GM19395 (cell line): ENCODE measurements at regions not wholly inside any gene's neighbourhood (a gene's known extent, or its start where the extent isn't known, plus 50 kb on each side); places are given as distances from the start of the nearest gene placed in this dataset.

Experiments
- ATAC-seq: cut with Tn5 transposase; IDR thresholded peaks from one replicate; pipeline ENCODE4 v1.9.1; 2021; ENCODE audit warnings: mild to moderate bottlenecking, moderate library complexity; ENCODE audit not compliant: unreplicated experiment

DNA sequence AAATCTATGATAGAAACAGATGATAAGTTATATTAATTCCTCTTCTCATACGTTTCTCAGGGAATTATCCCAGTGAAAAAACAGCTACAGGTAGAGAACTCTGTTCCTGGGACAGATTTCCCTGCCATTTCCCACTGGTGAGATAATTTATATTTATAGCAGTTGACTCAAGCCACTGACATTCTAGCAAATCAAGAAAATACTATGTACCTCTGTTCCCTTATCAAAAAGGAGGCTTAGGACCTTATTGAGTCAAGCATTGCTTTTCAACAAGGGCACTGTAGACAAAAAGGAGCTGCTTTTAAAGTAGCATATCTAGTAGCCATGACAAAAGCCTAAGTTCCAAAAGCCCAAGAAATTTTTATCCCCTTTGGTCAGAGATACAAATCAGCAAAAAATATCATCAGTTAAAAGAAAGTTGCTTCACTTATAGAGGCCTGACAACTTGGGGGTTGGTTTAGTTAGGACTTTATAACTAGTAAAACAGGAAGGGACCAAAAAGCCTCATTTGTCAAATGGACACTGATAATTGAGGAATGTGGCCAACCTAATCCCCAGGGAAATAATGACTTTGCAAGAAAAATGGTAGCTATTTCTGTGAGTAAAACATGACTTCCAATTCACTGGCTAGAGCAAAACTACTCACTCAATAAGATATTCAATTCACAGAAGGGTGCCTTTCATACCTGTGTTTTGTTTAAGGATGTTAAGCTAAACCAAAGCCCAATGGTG lies 652.5 kb downstream of the SLITRK1 start:
- ATAC-seq, result no peak

DNA sequence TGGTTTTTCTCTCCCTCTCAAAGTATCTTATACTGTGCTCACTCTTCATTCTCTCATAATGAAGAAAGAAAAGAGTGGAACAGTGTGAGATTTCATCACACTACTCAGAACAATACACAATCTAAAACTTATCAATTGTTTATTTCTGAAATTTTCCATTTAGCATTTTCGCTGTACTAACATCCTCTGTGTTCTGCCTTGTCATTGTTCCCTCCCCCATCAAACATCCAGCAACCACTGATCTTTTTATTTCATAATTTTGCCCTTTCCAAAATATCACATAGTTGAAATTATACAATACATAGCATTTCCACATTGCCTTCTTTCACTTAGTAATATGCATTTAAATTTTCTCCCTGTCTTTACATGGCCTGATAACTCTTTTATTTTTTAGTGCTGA lies 658.7 kb downstream of the SLITRK1 start:
- no peak for ATAC-seq

DNA sequence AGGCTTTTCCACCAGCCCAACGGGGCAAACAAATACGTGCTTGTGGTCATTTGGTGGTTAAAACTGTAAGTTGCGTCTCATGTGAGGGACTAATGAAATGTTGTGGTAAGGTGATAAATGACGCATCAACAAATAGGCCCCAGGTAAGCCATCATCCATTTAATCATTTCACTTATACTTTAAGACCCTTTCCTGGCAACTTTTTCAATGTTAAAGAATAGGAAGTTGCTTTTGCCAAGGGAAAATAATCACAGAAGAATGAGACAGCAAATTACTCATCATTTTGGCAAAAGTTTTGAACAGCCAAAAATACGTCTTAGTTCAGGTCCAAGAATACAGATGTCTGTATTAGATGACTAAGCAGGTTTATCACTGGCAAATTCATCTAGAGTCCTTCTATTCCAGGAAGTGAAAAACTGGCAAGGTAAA lies 660.4 kb downstream of the SLITRK1 start:
- no peak for ATAC-seq

DNA sequence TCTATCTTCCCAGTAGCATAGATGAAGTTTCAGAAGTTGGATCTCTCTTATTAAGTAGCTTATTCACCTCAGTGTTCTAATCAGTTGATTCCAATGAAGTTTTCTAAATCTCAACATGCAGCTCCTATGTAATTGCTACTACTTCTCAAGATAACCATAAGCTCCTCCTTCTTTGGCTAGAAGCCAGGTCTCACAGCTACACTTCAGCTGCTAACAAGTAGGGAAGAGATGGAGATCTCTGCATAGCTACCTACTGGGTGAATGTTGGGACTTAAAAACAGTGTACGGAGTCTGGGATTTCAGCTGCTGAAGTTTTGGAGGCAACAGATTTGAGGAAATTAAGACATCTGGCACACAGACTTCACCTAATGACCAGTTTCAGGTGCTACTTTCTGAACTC lies 661.0 kb downstream of the SLITRK1 start:
- no peak for ATAC-seq

DNA sequence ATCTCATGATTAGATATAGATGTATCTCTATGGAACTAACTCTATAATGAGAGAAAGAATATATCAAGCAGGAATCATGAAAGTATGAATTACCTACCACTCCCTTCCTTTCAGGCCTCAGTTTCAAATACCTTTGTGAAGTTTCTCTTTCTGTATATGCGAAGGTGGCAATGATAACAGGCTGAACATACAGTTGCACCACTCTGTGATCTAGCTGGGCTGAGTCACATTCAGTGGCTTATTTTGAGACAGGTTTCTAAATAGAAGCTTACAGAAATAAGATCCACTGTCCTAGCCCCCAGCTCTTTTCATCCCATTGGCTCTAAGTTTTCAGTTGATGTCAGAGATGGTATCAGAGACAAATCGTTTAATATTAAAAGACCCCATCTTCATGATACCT lies 662.0 kb downstream of the SLITRK1 start:
- ATAC-seq, result no peak

DNA sequence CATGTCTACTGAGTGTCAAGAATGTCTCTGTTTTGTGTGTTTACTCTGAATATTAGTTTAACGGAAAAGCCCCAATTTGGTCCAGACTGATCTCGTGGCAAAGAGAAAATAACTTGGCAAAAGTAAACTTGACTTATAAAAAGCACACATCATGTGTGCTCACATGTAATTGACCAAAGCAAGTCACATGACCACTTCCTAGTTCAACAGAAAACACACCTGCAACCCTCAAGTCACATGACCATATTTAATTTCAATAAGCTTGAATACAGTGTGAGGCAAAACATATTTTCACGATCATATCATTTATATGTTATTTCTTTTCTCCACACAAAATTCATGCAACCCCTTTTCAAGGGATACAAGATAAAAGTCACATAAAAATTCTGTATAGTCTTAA lies 662.4 kb downstream of the SLITRK1 start:
- no peak for ATAC-seq

DNA sequence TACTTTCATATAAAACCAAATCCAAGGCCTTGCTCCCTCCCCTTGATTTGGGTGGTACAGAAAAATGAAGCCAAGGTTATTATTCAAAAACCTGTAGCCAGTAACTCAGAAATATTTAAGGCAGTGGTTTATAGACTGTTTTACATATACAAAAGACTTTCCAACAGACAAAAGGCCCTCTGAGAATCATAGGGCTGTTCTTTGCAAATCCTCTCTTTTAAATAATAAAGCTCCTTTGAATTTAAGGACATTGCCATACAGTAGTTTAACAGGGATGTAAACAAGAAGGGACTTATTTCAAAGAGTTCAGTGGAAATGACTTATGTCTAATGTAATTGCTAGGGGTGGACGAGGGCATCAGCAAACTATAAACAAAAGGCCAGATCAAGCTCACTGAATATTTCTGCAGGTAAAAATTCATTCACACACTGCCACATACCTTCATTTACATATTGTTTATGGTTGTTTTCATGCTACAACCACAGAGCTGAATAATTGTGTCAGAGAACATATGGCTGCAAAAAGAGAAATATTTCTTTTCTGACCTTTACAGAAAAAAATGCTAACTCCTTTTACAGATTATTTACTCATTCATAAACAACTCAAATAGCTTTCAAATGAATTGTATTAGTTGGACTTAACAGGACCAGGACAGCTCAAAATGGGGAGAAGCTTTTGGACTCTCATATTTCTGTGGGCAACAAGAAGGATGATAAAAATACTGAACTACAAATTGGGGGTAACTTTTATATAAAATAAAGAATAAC lies 665.6 kb downstream of the SLITRK1 start:
- no peak for ATAC-seq

GRCh38 chr13:83215627-83216026 lies 666.6 kb downstream of the SLITRK1 start:
- ATAC-seq, result no peak

GRCh38 chr13:83214452-83214851 lies 667.8 kb downstream of the SLITRK1 start:
- ATAC-seq, result no peak

- ATAC-seq, result no peak
These were observed 671.0 kb downstream of the SLITRK1 start for GRCh38 chr13:83211301-83211700.

GRCh38 chr13:83204886-83205285 lies 677.4 kb downstream of the SLITRK1 start:
- no peak for ATAC-seq

DNA sequence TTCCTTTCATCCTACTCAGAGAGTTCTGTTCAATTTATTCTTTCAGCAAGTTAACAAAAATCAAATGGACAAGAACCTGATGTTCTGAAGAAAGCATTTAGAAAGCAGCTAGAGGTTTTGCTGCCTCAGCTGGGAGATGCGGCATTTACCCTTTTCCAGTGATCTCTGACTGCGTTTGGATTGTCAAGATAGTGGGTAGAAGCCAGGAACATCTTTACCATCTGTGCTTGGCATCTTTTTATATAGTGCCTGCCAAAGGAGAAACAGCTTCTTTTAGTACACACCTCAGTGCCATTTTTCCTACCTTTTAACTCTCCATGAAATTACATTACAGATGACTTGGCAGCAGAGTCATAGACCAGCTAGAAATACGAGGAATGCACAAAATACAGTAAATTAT lies 680.8 kb downstream of the SLITRK1 start:
- ATAC-seq, result no peak

- ATAC-seq, result no peak
These were observed 685.0 kb downstream of the SLITRK1 start for GRCh38 chr13:83197316-83197715.

DNA sequence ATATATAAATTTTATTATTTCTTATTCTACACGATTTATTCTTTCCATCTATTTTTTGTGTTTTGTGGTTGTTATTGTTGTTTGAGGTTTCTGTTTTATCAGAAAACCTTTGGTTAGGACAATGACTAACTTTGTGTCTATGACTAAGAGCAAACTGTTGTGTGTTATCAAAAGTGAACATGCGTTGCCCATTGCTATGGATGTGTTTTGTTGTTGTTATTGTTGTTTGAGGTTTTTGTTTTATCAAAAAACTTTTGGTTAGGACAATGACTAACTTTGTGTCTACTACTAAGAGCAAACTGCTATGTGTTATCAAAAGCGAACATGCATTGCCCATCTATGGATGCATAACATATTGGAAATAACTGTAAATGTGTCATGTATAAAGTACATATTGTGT lies 692.3 kb downstream of the SLITRK1 start:
- no peak for ATAC-seq

- no peak for ATAC-seq
These were observed 697.5 kb downstream of the SLITRK1 start for GRCh38 chr13:83184819-83185218.

DNA sequence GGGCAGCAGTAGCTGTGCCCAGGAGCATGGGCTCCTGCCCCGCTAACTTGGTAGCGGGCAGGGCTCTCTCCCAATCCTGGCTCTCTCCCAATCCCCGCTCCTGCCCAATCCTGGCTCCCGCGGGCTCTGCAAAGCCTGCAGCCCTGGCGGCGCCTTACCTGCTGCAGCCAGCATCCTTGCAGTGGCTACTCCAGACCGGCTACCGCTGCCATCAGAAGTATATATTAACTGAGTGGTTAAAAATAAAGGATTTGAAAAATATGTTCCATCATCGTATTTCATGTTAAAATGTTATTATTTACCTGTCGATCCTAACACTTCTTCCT lies 698.2 kb downstream of the SLITRK1 start:
- no peak for ATAC-seq

DNA sequence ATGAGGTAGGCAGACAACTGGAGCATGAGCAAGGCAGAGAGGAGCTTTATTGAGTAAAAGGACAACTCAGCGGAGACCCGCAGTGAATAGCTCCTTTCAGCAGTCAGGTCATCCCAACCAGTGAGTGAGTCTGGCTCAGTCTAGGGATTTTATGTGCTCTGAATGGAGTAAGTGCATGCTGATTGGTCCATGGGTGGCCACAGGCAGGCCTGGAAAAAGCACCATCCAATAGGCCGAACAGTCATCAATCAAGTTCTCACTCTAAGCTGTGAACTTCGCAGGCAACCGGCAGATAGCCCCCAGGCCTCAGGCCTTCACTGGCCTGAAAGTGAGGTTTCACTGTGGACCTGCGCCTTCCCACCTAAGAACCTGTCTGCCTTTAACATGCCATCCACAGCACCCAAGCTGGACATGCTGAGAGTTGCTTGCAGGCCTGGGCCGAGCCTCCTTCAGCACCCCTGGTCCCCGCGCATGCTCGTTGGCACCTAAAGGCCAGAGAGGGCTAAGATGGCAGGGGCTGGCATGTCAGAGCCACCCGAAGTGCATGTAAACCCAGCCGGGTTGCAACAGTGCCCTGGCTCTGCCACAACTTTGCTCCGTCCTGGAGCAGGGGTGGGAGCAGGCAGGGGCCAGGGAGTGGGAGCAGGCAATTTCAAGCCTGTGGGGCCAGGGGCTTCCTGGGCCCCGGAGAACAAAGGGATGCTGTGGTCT lies 698.7 kb downstream of the SLITRK1 start:
- ATAC-seq, result no peak

GRCh38 chr13:83182845-83183244 lies 699.4 kb downstream of the SLITRK1 start:
- ATAC-seq, result no peak

DNA sequence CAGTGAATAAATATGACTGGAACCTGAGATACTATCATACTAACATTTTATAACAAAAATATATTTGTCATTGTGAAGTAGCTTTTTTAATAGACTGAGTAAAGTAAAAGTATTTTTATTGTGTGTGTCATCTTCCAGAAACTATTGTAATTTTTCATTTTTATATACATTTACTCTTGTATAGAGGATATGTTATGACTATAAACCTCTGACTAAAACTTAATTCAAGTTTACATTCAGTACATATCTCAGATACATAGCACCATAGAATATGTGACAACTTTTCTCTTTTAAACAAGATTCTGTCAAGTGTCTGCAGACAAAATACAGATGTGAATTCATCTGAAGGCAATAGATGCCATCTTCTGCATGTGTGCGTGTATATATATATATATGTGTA lies 704.3 kb downstream of the SLITRK1 start:
- ATAC-seq, result no peak

DNA sequence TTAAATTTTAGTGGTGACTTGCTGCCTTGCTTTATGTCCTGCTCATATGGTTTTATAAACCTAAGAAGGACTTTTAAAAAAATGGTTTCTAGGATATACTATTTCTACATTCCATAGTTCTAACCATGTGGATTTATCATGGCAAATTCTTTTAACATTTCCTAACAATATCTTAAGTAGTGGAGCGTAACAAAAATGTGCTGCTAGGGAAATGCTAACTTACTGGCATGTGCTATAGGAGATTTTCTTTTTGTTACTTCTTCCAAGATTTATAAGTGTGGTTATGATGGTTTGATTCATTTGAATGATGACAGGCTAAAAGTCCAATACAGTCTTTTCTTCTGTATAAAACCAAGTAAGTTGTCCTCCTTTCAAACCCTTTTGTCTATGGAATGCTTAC lies 713.7 kb downstream of the SLITRK1 start:
- ATAC-seq, result no peak

- no peak for ATAC-seq
These were observed 715.1 kb downstream of the SLITRK1 start for GRCh38 chr13:83167203-83167602.

- ATAC-seq, result no peak
These were observed 715.7 kb downstream of the SLITRK1 start for GRCh38 chr13:83166550-83166949.
